ENCODE measurements at regions not wholly inside any gene's neighbourhood (a gene's known extent, or its start where the extent isn't known, plus 50 kb on each side); places are given as distances from the start of the nearest gene placed in this dataset.

DNA sequence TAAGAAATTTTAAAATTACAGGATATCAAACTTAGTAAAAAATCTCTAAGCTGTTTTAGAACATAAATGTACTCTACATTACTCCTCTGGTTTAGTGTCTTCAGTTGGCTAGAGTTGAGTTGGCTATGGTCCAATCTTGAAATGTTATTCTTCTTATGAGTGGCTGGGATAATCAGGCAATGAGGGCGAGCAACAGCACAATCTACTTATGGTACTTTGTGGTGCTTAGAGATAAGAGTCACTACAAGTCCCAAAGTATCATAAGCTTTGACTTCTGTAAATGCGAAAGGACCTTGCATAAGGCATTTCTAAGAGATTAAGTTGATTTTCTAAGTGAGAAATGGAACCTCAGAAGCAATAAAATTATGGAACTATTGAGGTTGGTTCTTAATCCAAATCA, 361.7 kb downstream of the GPD2 start:
- no peak for TF ChIP-seq CTCF (IDR thresholded peaks at IDR 0.05)
- no peak for TF ChIP-seq POLR2A (IDR thresholded peaks at IDR 0.05)
